NCI-H2107 treated with DMSO at 0.1 percent for 48 hours (cell line): ENCODE measurements at regions not wholly inside any gene's neighbourhood (a gene's known extent, or its start where the extent isn't known, plus 50 kb on each side); places are given as distances from the start of the nearest gene placed in this dataset.

ENCODE experiments used
- DNase-seq: peaks from one replicate; lab custom pipeline; 2025; ENCODE audit not compliant: unreplicated experiment; lab: John Stamatoyannopoulos, UW

DNA sequence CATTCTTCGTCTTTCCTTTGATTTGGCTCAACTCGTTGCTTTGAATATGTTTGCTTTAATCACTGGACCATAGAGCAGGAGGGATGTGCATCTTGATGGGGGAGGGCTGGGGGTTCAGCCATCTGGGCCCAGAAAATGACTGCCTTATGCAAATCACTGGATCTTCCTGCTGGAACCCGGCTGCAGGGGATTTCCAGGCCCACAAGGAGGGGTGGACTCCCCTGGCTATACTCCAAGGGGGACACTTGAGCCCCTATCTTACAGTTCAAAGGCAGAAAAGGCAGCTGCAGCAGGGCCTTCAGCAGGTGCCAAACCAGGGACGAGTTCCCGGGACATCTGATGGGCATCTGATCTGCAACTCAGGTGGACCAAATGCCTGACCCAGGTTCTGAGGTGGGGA is 122.5 kb downstream of the DICER1 start:
- DNase-seq: no peak

DNA sequence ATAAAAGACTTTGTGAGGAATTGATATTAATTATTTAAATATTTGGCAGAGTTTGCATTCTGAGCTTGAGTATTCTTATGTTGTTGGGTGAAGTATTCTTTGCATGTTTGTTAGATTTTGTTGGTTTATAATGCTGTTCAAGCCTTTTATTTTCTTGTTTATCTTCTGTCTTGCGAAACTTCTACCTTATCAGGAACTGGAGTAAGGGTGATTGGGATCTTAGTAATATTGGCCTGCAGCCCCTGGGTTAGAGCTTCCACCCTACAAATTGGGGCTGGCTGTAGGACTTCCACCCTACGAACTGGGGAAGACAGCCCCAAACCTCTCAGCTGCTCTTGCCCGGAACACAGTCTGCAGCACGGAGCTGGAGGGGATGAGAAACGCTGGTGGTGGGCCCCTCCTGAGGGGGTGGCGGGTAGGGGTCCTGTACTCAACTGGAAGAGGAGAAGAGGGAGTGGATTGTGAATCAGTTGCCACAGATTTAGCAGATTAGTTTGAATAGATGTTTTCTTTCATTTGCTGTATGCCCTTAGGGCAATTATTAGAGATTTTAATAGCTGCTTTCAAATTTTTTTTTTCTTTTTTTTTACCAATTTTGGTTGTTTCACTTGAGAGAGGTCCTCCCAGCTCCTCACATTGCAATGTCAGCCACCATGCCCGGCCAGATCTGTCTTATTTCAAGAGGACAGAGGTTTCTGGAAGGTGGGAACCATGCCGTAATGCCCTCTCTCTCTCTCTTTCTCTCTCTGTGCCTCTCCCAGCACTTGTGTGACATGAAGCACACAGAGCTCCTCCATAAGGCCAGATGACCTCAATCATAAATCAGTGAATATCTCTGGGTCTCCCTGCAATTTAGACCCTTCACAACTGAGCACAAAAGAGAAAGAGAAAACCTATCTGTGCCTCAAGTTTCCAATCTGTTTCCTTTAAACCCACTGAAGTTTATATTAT is 123.4 kb downstream of the DICER1 start:
- DNase-seq: no peak

DNA sequence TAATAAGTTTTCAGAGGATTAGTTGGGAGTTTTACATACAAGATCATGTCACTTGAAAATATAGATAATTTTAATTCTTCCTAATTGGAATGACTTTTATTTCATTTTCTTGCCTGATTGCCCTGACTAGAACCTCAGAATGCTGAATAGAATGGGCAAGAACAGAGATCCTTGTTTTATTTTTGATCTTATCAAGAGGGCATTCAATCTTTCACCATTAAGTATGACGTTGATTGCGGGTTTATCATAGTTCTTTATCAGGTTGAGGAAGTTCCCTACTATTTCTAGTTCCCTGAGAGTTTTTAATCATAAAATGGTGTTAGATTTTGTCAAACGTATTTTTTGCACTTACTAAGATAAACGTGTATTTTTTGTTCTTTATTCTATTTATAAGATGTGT is 124.3 kb downstream of the DICER1 start:
- DNase-seq: no peak

- DNase-seq: no peak
These were observed 130.4 kb downstream of the DICER1 start for GRCh38 chr14:95026851-95027463.

DNA sequence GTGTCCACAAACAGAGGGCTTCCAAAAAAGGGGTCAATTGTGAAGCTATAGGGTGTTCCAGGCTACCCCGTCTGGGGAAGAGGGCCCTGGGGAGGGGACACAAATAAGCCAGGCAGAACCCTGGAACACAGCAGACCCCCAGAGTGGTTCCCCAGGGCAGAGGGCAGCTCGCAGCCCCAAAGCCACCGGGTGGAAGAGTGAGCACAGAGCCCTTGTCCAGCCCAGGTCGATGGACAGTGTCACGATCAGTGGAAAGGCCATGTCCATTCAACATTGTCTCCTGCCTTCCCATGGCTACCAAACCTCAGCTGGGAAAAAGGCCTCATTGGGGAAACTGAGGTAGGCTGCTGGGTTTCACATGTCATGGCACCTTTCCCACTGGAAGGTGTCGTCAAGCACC is 131.4 kb downstream of the DICER1 start:
- no peak for DNase-seq

DNA sequence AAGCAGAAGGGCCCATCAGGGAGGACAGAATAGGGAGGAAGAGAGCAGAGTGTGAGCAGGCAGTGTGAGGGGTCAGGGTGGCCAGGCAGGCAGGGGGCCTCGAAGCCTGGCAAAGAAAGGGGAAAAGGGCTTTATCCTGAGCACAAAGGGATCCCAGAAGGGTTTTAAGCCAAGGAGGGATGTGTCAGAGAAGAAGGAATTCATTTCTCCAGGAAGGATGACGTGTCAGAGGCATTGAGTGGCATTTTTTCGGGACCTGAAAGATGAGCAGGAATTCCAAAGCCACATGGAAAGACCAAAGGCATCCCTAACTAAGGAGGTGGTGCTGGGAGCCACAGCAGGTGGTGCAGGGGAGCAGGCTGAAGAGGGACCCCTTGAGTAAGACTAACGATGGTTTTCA is 132.1 kb downstream of the DICER1 start:
- DNase-seq: no peak

DNA sequence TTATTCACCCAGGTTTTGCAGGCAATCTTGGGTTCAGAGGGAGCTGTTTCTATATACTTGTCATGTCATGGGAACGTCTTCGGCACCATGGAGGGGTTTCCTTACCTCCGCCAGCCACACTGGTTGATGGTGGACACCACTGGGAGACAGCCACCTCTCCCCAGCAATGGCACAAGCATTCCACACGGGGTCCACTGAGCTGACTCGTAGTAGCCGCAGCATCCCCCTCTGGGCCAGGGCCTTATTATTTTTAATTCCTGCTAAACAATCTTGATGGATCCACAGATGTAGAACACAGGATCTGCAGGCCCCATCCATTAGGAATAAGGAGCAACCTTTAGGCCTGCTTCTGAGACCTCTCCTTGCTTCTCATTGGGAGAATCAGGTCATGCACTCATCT is 132.9 kb downstream of the DICER1 start:
- DNase-seq: no peak

GRCh38 chr14:95023886-95024285 is 133.4 kb downstream of the DICER1 start:
- DNase-seq: no peak

- DNase-seq: no peak
These were observed 134.2 kb downstream of the DICER1 start for GRCh38 chr14:95023115-95023514.

GRCh38 chr14:95021588-95021987 is 135.7 kb downstream of the DICER1 start:
- DNase-seq: no peak

DNA sequence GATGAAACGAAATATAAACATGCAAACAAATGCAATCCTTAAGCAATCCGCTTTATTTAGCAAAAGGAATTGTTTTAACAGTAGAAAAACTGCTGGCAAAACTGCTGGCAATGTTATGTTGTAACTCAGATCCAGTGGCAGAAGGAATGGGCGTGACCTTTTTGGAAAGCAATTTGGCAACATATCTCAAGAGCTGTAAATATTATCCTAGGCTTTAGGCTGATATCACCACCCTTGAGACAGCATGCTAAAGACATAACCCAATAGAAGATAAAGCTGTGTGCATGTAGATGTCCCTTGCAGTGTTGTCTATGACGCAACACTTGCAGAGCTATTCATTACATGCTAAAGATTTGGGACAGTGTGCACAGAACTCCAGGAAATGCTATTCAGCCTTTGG is 138.5 kb downstream of the DICER1 start:
- DNase-seq: no peak

- DNase-seq: no peak
These were observed 142.3 kb downstream of the DICER1 start for GRCh38 chr14:95015046-95015445.

GRCh38 chr14:95014036-95014435 is 143.3 kb downstream of the DICER1 start:
- DNase-seq: no peak

- DNase-seq: no peak
These were observed 145.8 kb downstream of the DICER1 start for GRCh38 chr14:95011445-95012006.

DNA sequence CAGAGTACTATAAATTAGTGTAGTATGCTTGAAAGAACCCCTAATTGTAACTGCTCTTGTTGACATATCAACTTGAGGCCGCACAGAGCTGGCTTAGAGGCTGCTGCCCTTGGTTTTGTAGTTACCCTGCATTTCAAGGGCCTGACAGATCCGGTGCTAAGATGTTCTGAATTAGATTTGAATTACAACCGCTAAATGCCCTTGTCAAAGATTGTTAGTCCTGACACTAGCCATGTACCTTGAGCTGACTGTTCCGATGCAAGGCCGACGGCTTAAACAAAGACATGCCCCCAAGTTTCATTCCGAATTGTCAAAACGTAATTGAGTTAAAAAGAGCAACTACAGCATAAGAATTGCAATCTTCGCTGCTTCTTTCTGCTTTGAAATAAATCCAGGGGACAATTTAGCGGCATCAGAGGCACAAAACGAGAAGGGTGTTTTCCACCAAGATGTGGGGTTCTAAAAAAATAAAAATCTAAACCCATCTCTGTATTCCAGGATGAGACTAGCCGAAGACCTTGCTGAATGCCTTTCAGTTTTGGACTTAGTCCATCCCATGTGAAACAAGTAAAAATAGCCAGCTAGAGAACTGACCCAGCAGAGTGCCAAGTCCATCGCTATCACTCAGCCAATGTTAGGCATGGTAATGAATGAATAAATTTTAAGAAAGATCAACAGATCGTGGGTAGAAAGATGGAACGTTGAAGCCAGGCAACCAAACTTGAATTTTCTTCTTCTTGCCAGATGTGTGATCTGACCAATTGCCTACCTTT is 148.7 kb downstream of the DICER1 start:
- no peak for DNase-seq

DNA sequence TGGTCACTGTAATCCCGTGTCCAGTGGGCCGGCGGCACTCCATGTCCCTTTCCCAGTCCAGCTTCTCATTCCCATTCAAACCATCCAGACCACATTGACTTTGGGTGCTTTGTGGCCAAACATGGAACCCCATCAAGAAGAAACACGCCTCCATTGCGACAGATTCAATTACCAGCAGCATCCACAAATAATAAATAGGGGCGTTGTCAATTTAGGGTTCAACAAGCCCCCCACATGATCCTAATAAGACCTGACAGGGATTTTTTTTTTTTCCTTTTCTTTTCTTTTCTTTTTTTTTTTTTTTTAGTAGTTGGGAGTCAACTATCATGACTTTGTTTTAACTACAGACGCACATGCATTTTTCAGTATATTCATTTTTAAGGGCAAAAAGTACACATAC is 149.4 kb downstream of the DICER1 start:
- no peak for DNase-seq

DNA sequence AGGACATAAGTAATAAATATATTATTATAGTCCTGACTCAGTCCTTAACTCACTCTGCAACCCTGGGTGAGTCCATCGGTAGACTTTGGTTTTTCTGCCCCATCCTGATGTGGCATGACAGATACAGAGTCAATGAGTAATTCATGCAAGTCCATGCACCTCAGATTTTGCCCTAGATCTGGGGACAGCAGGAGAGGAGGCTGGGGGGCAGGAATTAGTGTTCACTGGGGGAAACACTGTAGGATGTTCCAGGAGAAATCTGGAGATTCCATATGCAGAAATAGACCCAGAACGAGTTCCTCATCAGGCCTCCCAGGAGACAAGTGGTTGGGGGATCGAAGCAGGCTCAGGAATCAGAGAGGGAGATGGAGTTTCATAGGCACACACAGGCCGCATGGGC is 150.8 kb downstream of the DICER1 start:
- DNase-seq: no peak

DNA sequence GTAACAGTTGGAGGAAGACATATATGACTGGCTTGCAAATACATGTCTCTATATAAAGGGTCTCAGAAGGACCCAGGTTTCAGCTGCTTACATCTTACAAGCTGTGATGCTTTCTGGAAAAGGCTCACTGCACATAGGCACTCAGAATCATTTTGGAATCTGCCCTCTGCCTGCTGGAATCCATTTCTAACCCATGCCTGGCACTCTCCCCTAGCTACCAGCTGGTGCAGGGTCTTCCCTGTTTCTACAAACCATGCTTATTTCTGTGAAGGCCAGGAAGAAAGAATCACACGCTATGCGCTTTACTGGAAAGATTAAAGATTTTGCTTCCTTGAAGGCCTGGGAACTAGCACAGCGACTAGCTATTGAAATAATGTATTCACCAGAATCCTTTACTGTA is 151.3 kb downstream of the DICER1 start:
- DNase-seq: no peak

- no peak for DNase-seq
These were observed 154.0 kb downstream of the DICER1 start for GRCh38 chr14:95003099-95003960.

GRCh38 chr14:94998685-94999084 is 158.6 kb downstream of the DICER1 start:
- DNase-seq: no peak

DNA sequence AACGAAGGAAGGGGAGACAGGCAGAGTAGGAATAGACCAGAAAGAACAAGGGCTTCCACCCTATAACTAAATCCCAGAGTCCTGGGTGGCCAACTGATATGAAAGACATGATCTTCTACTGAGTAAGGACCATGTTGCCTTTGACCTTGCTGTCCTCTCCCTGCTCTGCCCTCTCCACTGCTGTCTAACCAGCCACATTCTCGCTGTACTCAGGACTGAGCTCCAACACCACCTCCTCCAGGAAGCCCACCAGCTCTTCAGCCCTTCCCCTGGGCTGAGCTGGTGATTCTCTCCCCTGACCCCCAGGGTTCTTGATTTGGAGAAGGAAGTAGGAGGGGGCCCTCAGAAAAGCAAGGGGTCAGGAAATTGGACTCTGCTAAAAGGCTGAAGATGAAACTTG is 159.2 kb downstream of the DICER1 start:
- DNase-seq: no peak
